Astrocyte of the spinal cord (primary cell): ENCODE measurements at regions not wholly inside any gene's neighbourhood (a gene's known extent, or its start where the extent isn't known, plus 50 kb on each side); places are given as distances from the start of the nearest gene placed in this dataset.

Source experiments
- DNase-seq: peaks from one replicate; pipeline ENCODE4 v3.0.0; 2011; ENCODE audit warnings: low read depth, low spot score
- H3K4me3 ChIP-seq: 2 replicates; pipeline ENCODE4 v1.5.1; 2011; ENCODE audit warnings: low read depth, mild to moderate bottlenecking, low read length, moderate library complexity
- CTCF ChIP-seq: IDR thresholded peaks from 2 replicates; pipeline ENCODE4 v1.5.1; 2012; ENCODE audit warnings: low read depth, mild to moderate bottlenecking, low read length, inconsistent platforms
- in situ Hi-C: cut with HindIII; loops from 2 replicates; pipeline ENCODE4 v1.10.0; 2017; ENCODE audit warnings: low sequenced_read_pairs

GRCh38 chr11:70734911-70735310 lies 336.6 kb downstream of the CTTN start:
- TF ChIP-seq CTCF, result no peak
- H3K4me3 ChIP-seq, result no peak overlapping the region
- in situ Hi-C loops, result no loop called here
- no peak for DNase-seq

- TF ChIP-seq CTCF, result no peak
- no peak for DNase-seq
- in situ Hi-C loops, result no loop called here
- no peak overlapping the region for H3K4me3 ChIP-seq
These were observed 337.6 kb downstream of the CTTN start for GRCh38 chr11:70735976-70736375.

GRCh38 chr11:70736461-70736860 lies 338.1 kb downstream of the CTTN start:
- no peak for DNase-seq
- TF ChIP-seq CTCF, result no peak
- no peak overlapping the region for H3K4me3 ChIP-seq
- in situ Hi-C loops, result no loop called here

GRCh38 chr11:70736937-70737640 lies 338.8 kb downstream of the CTTN start:
- TF ChIP-seq CTCF, result no peak
- H3K4me3 ChIP-seq, result no peak overlapping the region
- in situ Hi-C loops, result no loop called here
- no peak for DNase-seq

GRCh38 chr11:70737816-70738630 lies 339.7 kb downstream of the CTTN start:
- no peak for DNase-seq
- no peak overlapping the region for H3K4me3 ChIP-seq
- TF ChIP-seq CTCF, result no peak
- in situ Hi-C loops, result no loop called here

GRCh38 chr11:70738661-70739060 lies 340.3 kb downstream of the CTTN start:
- in situ Hi-C loops, result no loop called here
- no peak for DNase-seq
- H3K4me3 ChIP-seq, result no peak overlapping the region
- TF ChIP-seq CTCF, result no peak
